HEK293 (cell line): ENCODE measurements at regions not wholly inside any gene's neighbourhood (a gene's known extent, or its start where the extent isn't known, plus 50 kb on each side); places are given as distances from the start of the nearest gene placed in this dataset.

Experiments
- CTCF ChIP-seq: fragments of 450-650 bp; formaldehyde crosslinking; IDR thresholded peaks from 2 replicates; pipeline ENCODE4 v1.5.1; 2016; ENCODE audit warnings: missing biosample characterization, missing genetic modification characterization
- MZF1 ChIP-seq: fragments of 450-650 bp; formaldehyde crosslinking; IDR thresholded peaks from 2 replicates; pipeline ENCODE4 v1.5.1; 2017; ENCODE audit warnings: missing biosample characterization, missing genetic modification characterization, borderline replicate concordance
- PATZ1 ChIP-seq: fragments of 450-650 bp; formaldehyde crosslinking; IDR thresholded peaks from 2 replicates; pipeline ENCODE4 v1.5.1; 2016; ENCODE audit warnings: missing biosample characterization, missing genetic modification characterization
- ZBTB8A ChIP-seq: fragments of 450-650 bp; formaldehyde crosslinking; IDR thresholded peaks from 2 replicates; pipeline ENCODE4 v1.5.1; 2016; ENCODE audit warnings: missing biosample characterization, missing genetic modification characterization
- ZNF16 ChIP-seq: fragments of 450-650 bp; formaldehyde crosslinking; IDR thresholded peaks from 2 replicates; pipeline ENCODE4 v1.5.1; 2016; ENCODE audit warnings: low read depth, missing biosample characterization, missing genetic modification characterization
- ZNF37A ChIP-seq: fragments of 450-650 bp; IDR thresholded peaks from 2 replicates; pipeline ENCODE4 v1.5.1; 2018; ENCODE audit warnings: missing biosample characterization, missing genetic modification characterization
- ZNF513 ChIP-seq: fragments of 450-650 bp; IDR thresholded peaks from 2 replicates; pipeline ENCODE4 v1.5.1; 2018; ENCODE audit warnings: missing biosample characterization, missing genetic modification characterization
- ZNF623 ChIP-seq: fragments of 450-650 bp; formaldehyde crosslinking; IDR thresholded peaks from 2 replicates; pipeline ENCODE4 v1.5.1; 2016; ENCODE audit warnings: missing biosample characterization, missing genetic modification characterization
- ZNF776 ChIP-seq: fragments of 450-650 bp; formaldehyde crosslinking; IDR thresholded peaks from 2 replicates; pipeline ENCODE4 v1.5.0; 2017; ENCODE audit warnings: missing biosample characterization, missing genetic modification characterization, borderline replicate concordance

GRCh38 chr3:70821602-70822001 is 509.2 kb upstream of the MDFIC2 start:
- TF ChIP-seq ZNF623 (tag by site-specific recombination) = no peak
- TF ChIP-seq ZBTB8A (tag by site-specific recombination) = no peak
- no peak for TF ChIP-seq ZNF513 (tag by site-specific recombination)
- no peak for TF ChIP-seq MZF1 (tag by site-specific recombination)
- TF ChIP-seq ZNF776 = no peak
- TF ChIP-seq PATZ1 (tag by site-specific recombination) = no peak
- no peak for TF ChIP-seq CTCF (tag by site-specific recombination)
- no peak for TF ChIP-seq ZNF16
- TF ChIP-seq ZNF37A (tag by site-specific recombination) = no peak
